ENCODE measurements at regions not wholly inside any gene's neighbourhood (a gene's known extent, or its start where the extent isn't known, plus 50 kb on each side); places are given as distances from the start of the nearest gene placed in this dataset.

DNA sequence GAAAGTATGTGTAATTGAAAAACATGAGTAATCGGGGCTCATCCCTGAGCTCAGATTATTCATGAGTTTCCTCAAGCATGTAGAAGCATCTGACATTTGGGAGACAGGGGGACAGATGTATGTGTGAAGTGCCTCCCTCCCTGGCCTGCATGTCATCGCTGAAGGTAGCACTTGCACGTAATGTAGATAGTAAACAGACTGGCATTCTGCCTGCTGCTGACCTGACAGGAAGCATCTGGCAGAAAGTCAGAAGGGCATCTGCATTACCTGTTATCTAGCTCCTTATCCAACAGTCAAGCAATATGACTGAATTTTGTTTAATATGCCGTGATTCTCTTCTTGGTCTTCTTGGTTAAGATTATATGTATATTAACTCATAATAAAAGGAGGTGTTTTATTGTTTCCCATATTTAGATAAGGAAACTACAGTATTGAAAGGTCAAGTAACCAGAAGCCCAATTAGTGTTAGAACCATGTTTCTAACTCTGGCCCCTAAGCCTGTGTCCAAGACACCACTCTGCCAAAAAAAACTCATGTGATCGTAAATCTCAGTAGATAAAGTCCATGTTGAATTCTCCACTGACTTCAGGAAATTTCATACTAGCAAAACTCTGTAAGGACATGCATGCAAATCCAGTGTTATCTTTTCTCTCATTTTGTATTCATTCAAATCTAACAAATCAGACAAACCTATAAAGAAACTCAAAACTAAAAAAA, 918.1 kb upstream of the MBL2 start:
- no peaks in the 10 kb centered on the region for H3K36me3 ChIP-seq
- H3K9me3 ChIP-seq, result peaks cover 0 to 5% (median 0%) of the 10 kb centered on the region in 8 donors
- DNase-seq, result no peak
- WGBS, 5 donors, result 52 to 71% (median 61%) methylated on average over 5 of the region's 5 CpGs
- intact Hi-C loops (cut with DNase I; ENCODE audit: low total_unique reads), result no loop called here
- TF ChIP-seq POLR2A (IDR thresholded peaks at IDR 0.05), result no peak
- TF ChIP-seq CTCF (IDR thresholded peaks at IDR 0.05 in 8 of 11, conservative IDR thresholded peaks at IDR 0.05 in 3 of 11), result no peak
- no peak for TF ChIP-seq POLR2AphosphoS5 (IDR thresholded peaks at IDR 0.05)
- H3K27ac ChIP-seq, result no peak overlapping the region
- H3K4me1 ChIP-seq, result no peaks in the 10 kb centered on the region
- H3K4me3 ChIP-seq, result no peak overlapping the region
- H3K27me3 ChIP-seq (replicated peaks in 1 of 7), result no peaks in the 10 kb centered on the region

DNA sequence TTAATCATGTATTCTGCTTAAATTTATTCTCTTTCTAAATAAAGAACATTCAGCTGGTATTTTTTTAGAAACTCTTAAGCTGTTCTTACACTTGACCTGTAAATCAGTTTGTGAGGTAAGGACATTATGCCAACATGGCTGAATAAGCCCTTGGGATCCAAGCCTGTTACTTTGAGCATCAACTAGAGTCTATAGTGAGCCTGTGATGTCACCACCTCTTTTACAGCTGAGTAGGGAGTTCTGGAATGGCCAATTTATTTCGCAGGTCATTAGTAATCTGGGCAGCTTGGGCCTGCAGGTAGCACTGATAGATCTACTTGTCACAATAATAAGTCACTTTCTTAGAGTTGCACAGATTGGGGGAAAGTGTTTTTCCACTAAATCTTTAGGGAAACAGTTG, 915.2 kb upstream of the MBL2 start:
- Histone ChIP-seq H3K27me3 (replicated peaks in 1 of 7) (no peaks in the 10 kb centered on the region), H3K4me3 (no peak overlapping the region), H3K4me1 (no peaks in the 10 kb centered on the region), H3K27ac (no peak overlapping the region), H3K9me3 (no peaks in the 10 kb centered on the region), H3K36me3 (no peaks in the 10 kb centered on the region)
- 73 to 92% (median 83%) methylated on average over 1 of the region's 1 CpG for WGBS, 5 donors
- no peak for DNase-seq
- no peak for TF ChIP-seq POLR2AphosphoS5 (IDR thresholded peaks at IDR 0.05)
- no peak for TF ChIP-seq CTCF (IDR thresholded peaks at IDR 0.05 in 8 of 11, conservative IDR thresholded peaks at IDR 0.05 in 3 of 11)
- no peak for TF ChIP-seq POLR2A (IDR thresholded peaks at IDR 0.05)
- intact Hi-C loops (cut with DNase I; ENCODE audit: low total_unique reads), result no loop called here

- intact Hi-C loops (cut with DNase I; ENCODE audit: low total_unique reads), result no loop called here
- H3K27ac ChIP-seq, result no peak overlapping the region
- H3K4me1 ChIP-seq, result no peaks in the 10 kb centered on the region
- TF ChIP-seq POLR2A (IDR thresholded peaks at IDR 0.05) (no peak), CTCF (IDR thresholded peaks at IDR 0.05 in 8 of 11, conservative IDR thresholded peaks at IDR 0.05 in 3 of 11) (no peak), POLR2AphosphoS5 (IDR thresholded peaks at IDR 0.05) (no peak)
- no peaks in the 10 kb centered on the region for H3K36me3 ChIP-seq
- no peaks in the 10 kb centered on the region for H3K9me3 ChIP-seq
- H3K27me3 ChIP-seq (replicated peaks in 1 of 7), result no peaks in the 10 kb centered on the region
- WGBS, 5 donors, result 84 to 98% (median 91%) methylated on average over 2 of the region's 2 CpGs
- H3K4me3 ChIP-seq, result no peak overlapping the region
- no peak for DNase-seq
These were observed 910.3 kb upstream of the MBL2 start for GRCh38 chr10:53682885-53683284.

DNA sequence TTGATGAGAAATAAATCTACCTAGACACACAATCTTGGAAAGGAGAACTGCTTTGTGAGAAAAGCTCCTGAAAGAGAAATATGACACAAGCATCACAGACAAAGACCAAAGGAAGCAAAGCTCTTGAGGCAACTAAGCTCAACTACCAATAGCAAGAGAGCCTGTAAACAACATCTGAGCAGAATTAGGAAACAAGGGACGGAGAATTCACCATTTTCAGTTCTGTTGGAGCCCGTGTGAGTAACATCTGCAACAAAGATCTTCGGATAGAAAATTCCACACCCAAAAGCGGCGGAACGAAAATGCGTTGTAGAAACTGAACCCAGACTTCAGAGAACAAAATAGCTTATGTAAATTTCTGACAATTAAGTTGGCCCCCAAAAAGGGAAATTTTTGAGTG, 909.9 kb upstream of the MBL2 start:
- Histone ChIP-seq H3K36me3 (no peaks in the 10 kb centered on the region), H3K27me3 (replicated peaks in 1 of 7) (no peaks in the 10 kb centered on the region), H3K4me1 (no peaks in the 10 kb centered on the region), H3K9me3 (no peaks in the 10 kb centered on the region), H3K27ac (no peak overlapping the region), H3K4me3 (no peak overlapping the region)
- no peak for TF ChIP-seq POLR2A (IDR thresholded peaks at IDR 0.05)
- DNase-seq, result no peak
- WGBS, 5 donors, result 86 to 93% (median 92%) methylated on average over 7 of the region's 7 CpGs
- intact Hi-C loops (cut with DNase I; ENCODE audit: low total_unique reads), result no loop called here
